ENCODE measurements at regions not wholly inside any gene's neighbourhood (a gene's known extent, or its start where the extent isn't known, plus 50 kb on each side); places are given as distances from the start of the nearest gene placed in this dataset.

DNA sequence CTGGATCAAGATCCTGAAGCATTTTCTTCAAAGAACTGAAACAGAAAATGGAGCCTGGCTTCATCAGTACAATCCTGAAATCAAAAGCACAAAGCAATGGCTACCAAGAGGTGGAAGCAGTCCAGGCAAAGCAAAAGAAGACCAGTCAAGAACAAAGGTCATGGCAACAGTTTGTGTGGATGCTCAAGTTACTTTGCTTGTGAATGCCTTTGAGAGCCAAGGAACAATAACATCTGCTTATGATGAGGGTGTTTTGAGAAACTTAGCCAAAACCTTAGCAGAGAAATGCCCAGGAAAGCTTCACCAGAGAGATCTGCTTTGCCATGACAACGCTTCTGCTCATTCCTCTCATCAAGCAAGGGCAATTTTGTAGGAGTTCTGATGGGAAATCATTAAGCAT lies 723.1 kb downstream of the TMEM182 start:
- TF ChIP-seq, protein P1, sequence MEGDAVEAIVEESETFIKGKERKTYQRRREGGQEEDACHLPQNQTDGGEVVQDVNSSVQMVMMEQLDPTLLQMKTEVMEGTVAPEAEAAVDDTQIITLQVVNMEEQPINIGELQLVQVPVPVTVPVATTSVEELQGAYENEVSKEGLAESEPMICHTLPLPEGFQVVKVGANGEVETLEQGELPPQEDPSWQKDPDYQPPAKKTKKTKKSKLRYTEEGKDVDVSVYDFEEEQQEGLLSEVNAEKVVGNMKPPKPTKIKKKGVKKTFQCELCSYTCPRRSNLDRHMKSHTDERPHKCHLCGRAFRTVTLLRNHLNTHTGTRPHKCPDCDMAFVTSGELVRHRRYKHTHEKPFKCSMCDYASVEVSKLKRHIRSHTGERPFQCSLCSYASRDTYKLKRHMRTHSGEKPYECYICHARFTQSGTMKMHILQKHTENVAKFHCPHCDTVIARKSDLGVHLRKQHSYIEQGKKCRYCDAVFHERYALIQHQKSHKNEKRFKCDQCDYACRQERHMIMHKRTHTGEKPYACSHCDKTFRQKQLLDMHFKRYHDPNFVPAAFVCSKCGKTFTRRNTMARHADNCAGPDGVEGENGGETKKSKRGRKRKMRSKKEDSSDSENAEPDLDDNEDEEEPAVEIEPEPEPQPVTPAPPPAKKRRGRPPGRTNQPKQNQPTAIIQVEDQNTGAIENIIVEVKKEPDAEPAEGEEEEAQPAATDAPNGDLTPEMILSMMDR (IDR thresholded peaks at IDR 0.05) = no peak
- TF ChIP-seq SIN3A (IDR thresholded peaks at IDR 0.05; ENCODE audit: borderline replicate concordance, insufficient read depth, low read depth, low read length) (no peak), TCF7L2 (IDR thresholded peaks at IDR 0.05; ENCODE audit: low read depth, low read length) (no peak), POLR2AphosphoS5 (IDR thresholded peaks at IDR 0.05; ENCODE audit: low read depth, low read length) (no peak)
- TF ChIP-seq, protein P2, sequence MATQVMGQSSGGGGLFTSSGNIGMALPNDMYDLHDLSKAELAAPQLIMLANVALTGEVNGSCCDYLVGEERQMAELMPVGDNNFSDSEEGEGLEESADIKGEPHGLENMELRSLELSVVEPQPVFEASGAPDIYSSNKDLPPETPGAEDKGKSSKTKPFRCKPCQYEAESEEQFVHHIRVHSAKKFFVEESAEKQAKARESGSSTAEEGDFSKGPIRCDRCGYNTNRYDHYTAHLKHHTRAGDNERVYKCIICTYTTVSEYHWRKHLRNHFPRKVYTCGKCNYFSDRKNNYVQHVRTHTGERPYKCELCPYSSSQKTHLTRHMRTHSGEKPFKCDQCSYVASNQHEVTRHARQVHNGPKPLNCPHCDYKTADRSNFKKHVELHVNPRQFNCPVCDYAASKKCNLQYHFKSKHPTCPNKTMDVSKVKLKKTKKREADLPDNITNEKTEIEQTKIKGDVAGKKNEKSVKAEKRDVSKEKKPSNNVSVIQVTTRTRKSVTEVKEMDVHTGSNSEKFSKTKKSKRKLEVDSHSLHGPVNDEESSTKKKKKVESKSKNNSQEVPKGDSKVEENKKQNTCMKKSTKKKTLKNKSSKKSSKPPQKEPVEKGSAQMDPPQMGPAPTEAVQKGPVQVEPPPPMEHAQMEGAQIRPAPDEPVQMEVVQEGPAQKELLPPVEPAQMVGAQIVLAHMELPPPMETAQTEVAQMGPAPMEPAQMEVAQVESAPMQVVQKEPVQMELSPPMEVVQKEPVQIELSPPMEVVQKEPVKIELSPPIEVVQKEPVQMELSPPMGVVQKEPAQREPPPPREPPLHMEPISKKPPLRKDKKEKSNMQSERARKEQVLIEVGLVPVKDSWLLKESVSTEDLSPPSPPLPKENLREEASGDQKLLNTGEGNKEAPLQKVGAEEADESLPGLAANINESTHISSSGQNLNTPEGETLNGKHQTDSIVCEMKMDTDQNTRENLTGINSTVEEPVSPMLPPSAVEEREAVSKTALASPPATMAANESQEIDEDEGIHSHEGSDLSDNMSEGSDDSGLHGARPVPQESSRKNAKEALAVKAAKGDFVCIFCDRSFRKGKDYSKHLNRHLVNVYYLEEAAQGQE (IDR thresholded peaks at IDR 0.05; ENCODE audit: insufficient read depth in 1 of 2, low read depth in 2 of 2, low read length in 1 of 2) = no peak

Measured in Panc1 (cell line).